ENCODE measurements at regions not wholly inside any gene's neighbourhood (a gene's known extent, or its start where the extent isn't known, plus 50 kb on each side); places are given as distances from the start of the nearest gene placed in this dataset.
"Not testable (repeated sequence)": the region's sequence is repeated elsewhere in the genome, so short reads cannot be mapped to it uniquely, and the experiment has no call there.

- Histone ChIP-seq H3K36me3 (ENCODE audit: control insufficient read depth in 2 of 2, insufficient read depth in 2 of 2, low read length in 2 of 2) (no peaks in the 10 kb centered on the region), H3K4me1 (ENCODE audit: control insufficient read depth in 2 of 2, insufficient read depth in 2 of 2, low read length in 2 of 2) (no peaks in the 10 kb centered on the region), H3K9ac (ENCODE audit: low read depth in 1 of 2, low read length in 2 of 2) (no peak overlapping the region), H3K9me3 (ENCODE audit: control insufficient read depth in 2 of 2, low read length in 2 of 2) (no peaks in the 10 kb centered on the region), H3K27me3 (ENCODE audit: control insufficient read depth in 2 of 2, insufficient read depth in 2 of 2, low read length in 2 of 2) (no peaks in the 10 kb centered on the region), H3K4me3 (ENCODE audit: low read length in 2 of 2) (no peak overlapping the region), H3K27ac (ENCODE audit: low read depth in 2 of 2, low read length in 2 of 2) (no peak overlapping the region)
Measured at GRCh38 chr2:180599804-180600203, 380.6 kb upstream of the UBE2E3 start.

- H3K4me3 ChIP-seq (ENCODE audit: low read length in 2 of 2), result no peak overlapping the region
- H3K36me3 ChIP-seq (ENCODE audit: control insufficient read depth in 2 of 2, insufficient read depth in 2 of 2, low read length in 2 of 2), result no peaks in the 10 kb centered on the region
- no peak overlapping the region for H3K27ac ChIP-seq (ENCODE audit: low read depth in 2 of 2, low read length in 2 of 2)
- H3K27me3 ChIP-seq (ENCODE audit: control insufficient read depth in 2 of 2, insufficient read depth in 2 of 2, low read length in 2 of 2), result no peaks in the 10 kb centered on the region
- H3K9me3 ChIP-seq (ENCODE audit: control insufficient read depth in 2 of 2, low read length in 2 of 2), result no peaks in the 10 kb centered on the region
- no peak overlapping the region for H3K9ac ChIP-seq (ENCODE audit: low read depth in 1 of 2, low read length in 2 of 2)
- H3K4me1 ChIP-seq (ENCODE audit: control insufficient read depth in 2 of 2, insufficient read depth in 2 of 2, low read length in 2 of 2), result no peaks in the 10 kb centered on the region
Measured at GRCh38 chr2:180597179-180597578, 383.2 kb upstream of the UBE2E3 start.

GRCh38 chr2:180596453-180596852, 384.0 kb upstream of the UBE2E3 start:
- H3K27ac ChIP-seq (ENCODE audit: low read depth in 2 of 2, low read length in 2 of 2), result no peak overlapping the region
- H3K9me3 ChIP-seq (ENCODE audit: control insufficient read depth in 2 of 2, low read length in 2 of 2), result no peaks in the 10 kb centered on the region
- no peaks in the 10 kb centered on the region for H3K36me3 ChIP-seq (ENCODE audit: control insufficient read depth in 2 of 2, insufficient read depth in 2 of 2, low read length in 2 of 2)
- H3K9ac ChIP-seq (ENCODE audit: low read depth in 1 of 2, low read length in 2 of 2), result no peak overlapping the region
- H3K4me3 ChIP-seq (ENCODE audit: low read length in 2 of 2), result no peak overlapping the region
- H3K4me1 ChIP-seq (ENCODE audit: control insufficient read depth in 2 of 2, insufficient read depth in 2 of 2, low read length in 2 of 2), result no peaks in the 10 kb centered on the region
- H3K27me3 ChIP-seq (ENCODE audit: control insufficient read depth in 2 of 2, insufficient read depth in 2 of 2, low read length in 2 of 2), result no peaks in the 10 kb centered on the region

GRCh38 chr2:180591947-180592346, 388.5 kb upstream of the UBE2E3 start:
- Histone ChIP-seq H3K4me3 (ENCODE audit: low read length in 2 of 2) (no peak overlapping the region), H3K4me1 (ENCODE audit: control insufficient read depth in 2 of 2, insufficient read depth in 2 of 2, low read length in 2 of 2) (no peaks in the 10 kb centered on the region), H3K9me3 (ENCODE audit: control insufficient read depth in 2 of 2, low read length in 2 of 2) (no peaks in the 10 kb centered on the region), H3K27ac (ENCODE audit: low read depth in 2 of 2, low read length in 2 of 2) (no peak overlapping the region), H3K9ac (ENCODE audit: low read depth in 1 of 2, low read length in 2 of 2) (no peak overlapping the region), H3K36me3 (ENCODE audit: control insufficient read depth in 2 of 2, insufficient read depth in 2 of 2, low read length in 2 of 2) (no peaks in the 10 kb centered on the region), H3K27me3 (ENCODE audit: control insufficient read depth in 2 of 2, insufficient read depth in 2 of 2, low read length in 2 of 2) (no peaks in the 10 kb centered on the region)

GRCh38 chr2:180591093-180591781, 389.2 kb upstream of the UBE2E3 start:
- not testable (repeated sequence) for H3K27me3 ChIP-seq (ENCODE audit: control insufficient read depth in 2 of 2, insufficient read depth in 2 of 2, low read length in 2 of 2); H3K4me1 ChIP-seq (ENCODE audit: control insufficient read depth in 2 of 2, insufficient read depth in 2 of 2, low read length in 2 of 2); H3K36me3 ChIP-seq (ENCODE audit: control insufficient read depth in 2 of 2, insufficient read depth in 2 of 2, low read length in 2 of 2); H3K9me3 ChIP-seq (ENCODE audit: control insufficient read depth in 2 of 2, low read length in 2 of 2); H3K27ac ChIP-seq (ENCODE audit: low read depth in 2 of 2, low read length in 2 of 2); H3K4me3 ChIP-seq (ENCODE audit: low read length in 2 of 2); H3K9ac ChIP-seq (ENCODE audit: low read depth in 1 of 2, low read length in 2 of 2)

- no peak overlapping the region for H3K4me3 ChIP-seq (ENCODE audit: low read length in 2 of 2)
- no peaks in the 10 kb centered on the region for H3K27me3 ChIP-seq (ENCODE audit: control insufficient read depth in 2 of 2, insufficient read depth in 2 of 2, low read length in 2 of 2)
- no peaks in the 10 kb centered on the region for H3K36me3 ChIP-seq (ENCODE audit: control insufficient read depth in 2 of 2, insufficient read depth in 2 of 2, low read length in 2 of 2)
- H3K4me1 ChIP-seq (ENCODE audit: control insufficient read depth in 2 of 2, insufficient read depth in 2 of 2, low read length in 2 of 2), result no peaks in the 10 kb centered on the region
- no peak overlapping the region for H3K27ac ChIP-seq (ENCODE audit: low read depth in 2 of 2, low read length in 2 of 2)
- no peaks in the 10 kb centered on the region for H3K9me3 ChIP-seq (ENCODE audit: control insufficient read depth in 2 of 2, low read length in 2 of 2)
- H3K9ac ChIP-seq (ENCODE audit: low read depth in 1 of 2, low read length in 2 of 2), result no peak overlapping the region
Measured at GRCh38 chr2:180583441-180584140, 396.8 kb upstream of the UBE2E3 start.

GRCh38 chr2:180579388-180579787, 401.0 kb upstream of the UBE2E3 start:
- H3K4me3 ChIP-seq (ENCODE audit: low read length in 2 of 2), result no peak overlapping the region
- no peak overlapping the region for H3K27ac ChIP-seq (ENCODE audit: low read depth in 2 of 2, low read length in 2 of 2)

GRCh38 chr2:180578441-180578840, 402.0 kb upstream of the UBE2E3 start:
- H3K36me3 ChIP-seq (ENCODE audit: control insufficient read depth in 2 of 2, insufficient read depth in 2 of 2, low read length in 2 of 2), result no peaks in the 10 kb centered on the region
- no peak overlapping the region for H3K4me3 ChIP-seq (ENCODE audit: low read length in 2 of 2)
- peaks cover 0 to 6% of the 10 kb centered on the region in 2 donors for H3K4me1 ChIP-seq (ENCODE audit: control insufficient read depth in 2 of 2, insufficient read depth in 2 of 2, low read length in 2 of 2)
- no peak overlapping the region for H3K27ac ChIP-seq (ENCODE audit: low read depth in 2 of 2, low read length in 2 of 2)
- no peaks in the 10 kb centered on the region for H3K27me3 ChIP-seq (ENCODE audit: control insufficient read depth in 2 of 2, insufficient read depth in 2 of 2, low read length in 2 of 2)
- no peaks in the 10 kb centered on the region for H3K9me3 ChIP-seq (ENCODE audit: control insufficient read depth in 2 of 2, low read length in 2 of 2)
- no peak overlapping the region for H3K9ac ChIP-seq (ENCODE audit: low read depth in 1 of 2, low read length in 2 of 2)

More at GRCh38 chr2:180579388-180579787, 401.0 kb upstream of the UBE2E3 start:
- no peak overlapping the region for H3K9ac ChIP-seq (ENCODE audit: low read depth in 1 of 2, low read length in 2 of 2)
- peaks cover 0 to under 1% of the 10 kb centered on the region in 2 donors for H3K4me1 ChIP-seq (ENCODE audit: control insufficient read depth in 2 of 2, insufficient read depth in 2 of 2, low read length in 2 of 2)
- no peaks in the 10 kb centered on the region for H3K9me3 ChIP-seq (ENCODE audit: control insufficient read depth in 2 of 2, low read length in 2 of 2)
- no peaks in the 10 kb centered on the region for H3K36me3 ChIP-seq (ENCODE audit: control insufficient read depth in 2 of 2, insufficient read depth in 2 of 2, low read length in 2 of 2)
- H3K27me3 ChIP-seq (ENCODE audit: control insufficient read depth in 2 of 2, insufficient read depth in 2 of 2, low read length in 2 of 2), result no peaks in the 10 kb centered on the region

GRCh38 chr2:180577567-180577966, 402.8 kb upstream of the UBE2E3 start:
- H3K4me1 ChIP-seq (ENCODE audit: control insufficient read depth in 2 of 2, insufficient read depth in 2 of 2, low read length in 2 of 2), result peaks cover 0 to 6% of the 10 kb centered on the region in 2 donors
- H3K9ac ChIP-seq (ENCODE audit: low read depth in 1 of 2, low read length in 2 of 2), result no peak overlapping the region
- no peaks in the 10 kb centered on the region for H3K27me3 ChIP-seq (ENCODE audit: control insufficient read depth in 2 of 2, insufficient read depth in 2 of 2, low read length in 2 of 2)
- no peaks in the 10 kb centered on the region for H3K9me3 ChIP-seq (ENCODE audit: control insufficient read depth in 2 of 2, low read length in 2 of 2)
- no peak overlapping the region for H3K27ac ChIP-seq (ENCODE audit: low read depth in 2 of 2, low read length in 2 of 2)
- H3K36me3 ChIP-seq (ENCODE audit: control insufficient read depth in 2 of 2, insufficient read depth in 2 of 2, low read length in 2 of 2), result no peaks in the 10 kb centered on the region
- no peak overlapping the region for H3K4me3 ChIP-seq (ENCODE audit: low read length in 2 of 2)

- peaks cover 0 to 6% of the 10 kb centered on the region in 2 donors for H3K4me1 ChIP-seq (ENCODE audit: control insufficient read depth in 2 of 2, insufficient read depth in 2 of 2, low read length in 2 of 2)
- H3K9ac ChIP-seq (ENCODE audit: low read depth in 1 of 2, low read length in 2 of 2), result no peak overlapping the region
- no peak overlapping the region for H3K4me3 ChIP-seq (ENCODE audit: low read length in 2 of 2)
- no peaks in the 10 kb centered on the region for H3K27me3 ChIP-seq (ENCODE audit: control insufficient read depth in 2 of 2, insufficient read depth in 2 of 2, low read length in 2 of 2)
- no peak overlapping the region for H3K27ac ChIP-seq (ENCODE audit: low read depth in 2 of 2, low read length in 2 of 2)
- no peaks in the 10 kb centered on the region for H3K9me3 ChIP-seq (ENCODE audit: control insufficient read depth in 2 of 2, low read length in 2 of 2)
- H3K36me3 ChIP-seq (ENCODE audit: control insufficient read depth in 2 of 2, insufficient read depth in 2 of 2, low read length in 2 of 2), result no peaks in the 10 kb centered on the region
Measured at GRCh38 chr2:180573951-180574350, 406.5 kb upstream of the UBE2E3 start.

All from mucosa of rectum (tissue), 2 donors.